Endothelial cell of umbilical vein (primary cell): ENCODE measurements at regions not wholly inside any gene's neighbourhood (a gene's known extent, or its start where the extent isn't known, plus 50 kb on each side); places are given as distances from the start of the nearest gene placed in this dataset.

Experiments used
- BruUV-seq: library from RNA; stranded (reverse); fragments of 400-500 nt; replicated peaks from 2 replicates; lab custom pipeline; 2021; lab: Mats Ljungman, UMichigan
- CTCF ChIA-PET: fragments of 300-600, 350-600 bp; sonication (Branson Sonifier 250); formaldehyde crosslinking; loops from one replicate; lab custom pipeline; 2021; ENCODE audit warnings: antibody characterized with exemption, inconsistent platforms; lab: Charles Lee
- POLR2A ChIA-PET: fragments of 300-600, 350-600 bp; sonication (Branson Sonifier 250); formaldehyde crosslinking; loops from one replicate; lab custom pipeline; 2021; ENCODE audit warnings: antibody characterized with exemption, inconsistent platforms; lab: Charles Lee
- DNase-seq: peaks from one replicate; pipeline ENCODE4 v3.0.0-alpha.2; 2011; ENCODE audit warnings: low read depth, low spot score
- FAIRE-seq: peaks from 2 replicates; lab custom pipeline; 2011; peaks lifted over from hg19 to GRCh38; lab: Jason Lieb, UNC
- H2AFZ ChIP-seq: 2 replicates; pipeline ENCODE4 v1.6.0; 2012; ENCODE audit warnings: low read depth, low read length, control low read depth, inconsistent platforms
- H3K27ac ChIP-seq: 2 replicates; pipeline ENCODE4 v1.5.1; 2011; ENCODE audit warnings: low read depth, mild to moderate bottlenecking, control low read depth, low read length, moderate library complexity; ENCODE audit not compliant: insufficient read depth
- H3K27me3 ChIP-seq, 2 experiments: 2 replicates each; pipeline versions ENCODE4 v1.6.0 to v1.6.1; 2011; ENCODE audit warnings: low read length in 2 of 2, mixed read lengths in 1 of 2; ENCODE audit not compliant: control insufficient read depth in 2 of 2, insufficient read depth in 2 of 2
- H3K36me3 ChIP-seq, 2 experiments: 2 replicates in 1 of 2; 3 replicates in 1 of 2; pipeline ENCODE4 v1.5.1; 2011; ENCODE audit warnings: low read length in 2 of 2, mild to moderate bottlenecking in 1 of 2, moderate library complexity in 1 of 2; ENCODE audit not compliant: control insufficient read depth in 2 of 2, insufficient read depth in 2 of 2; ENCODE audit errors: extremely low read depth in 1 of 2
- H3K4me1 ChIP-seq: 3 replicates; pipeline ENCODE4 v1.5.1; 2011; ENCODE audit warnings: mild to moderate bottlenecking, low read length; ENCODE audit not compliant: control insufficient read depth, insufficient read depth; ENCODE audit errors: extremely low read depth
- H3K4me2 ChIP-seq: 2 replicates; pipeline ENCODE4 v1.6.1; 2011; ENCODE audit warnings: low read length, control low read depth, mixed read lengths; ENCODE audit not compliant: insufficient read depth
- H3K4me3 ChIP-seq, 3 experiments: fragments of 200-600 bp in 1 of 3; sonication (generic), shearing (Covaris generic) in 1 of 3; replicated peaks in 1 of 3; 2 replicates each; pipeline ENCODE4 v1.5.1; 2011 to 2016; ENCODE audit warnings: control low read depth in 3 of 3, low read length in 3 of 3, mild to moderate bottlenecking in 2 of 3, inconsistent platforms in 1 of 3, low read depth in 1 of 3, moderate library complexity in 1 of 3; ENCODE audit not compliant: insufficient read depth in 1 of 3
- H3K79me2 ChIP-seq: 2 replicates; pipeline ENCODE4 v1.6.0; 2012; ENCODE audit warnings: low read length, inconsistent platforms; ENCODE audit not compliant: control insufficient read depth, insufficient read depth
- H3K9ac ChIP-seq: replicated peaks from 2 replicates; pipeline ENCODE3; 2011; ENCODE audit warnings: low read length, control low read depth; ENCODE audit not compliant: insufficient read depth; ENCODE audit errors: extremely low read depth
- H3K9me1 ChIP-seq: replicated peaks from 3 replicates; pipeline ENCODE4 v1.6.0; 2011; ENCODE audit warnings: mild to moderate bottlenecking, low read length; ENCODE audit not compliant: control insufficient read depth, insufficient read depth; ENCODE audit errors: extremely low read depth
- H3K9me3 ChIP-seq: replicated peaks from 2 replicates; pipeline ENCODE4 v1.5.1; 2012; ENCODE audit warnings: low read length, inconsistent platforms; ENCODE audit not compliant: control insufficient read depth, insufficient read depth
- H4K20me1 ChIP-seq: replicated peaks from 2 replicates; pipeline ENCODE3; 2011; ENCODE audit warnings: mild to moderate bottlenecking, low read length; ENCODE audit not compliant: control insufficient read depth, insufficient read depth; ENCODE audit errors: extremely low read depth
- GATA2 ChIP-seq: IDR thresholded peaks from 2 replicates; pipeline ENCODE4 v1.7.0; 2011; ENCODE audit warnings: low read depth, mild to moderate bottlenecking, moderate library complexity, mixed read lengths, low read length; ENCODE audit not compliant: insufficient read length, insufficient read depth
- POLR2AphosphoS5 ChIP-seq: IDR thresholded peaks from 2 replicates; pipeline ENCODE4 v1.6.1; 2012; ENCODE audit warnings: low read depth, mild to moderate bottlenecking, control low read depth, low read length, moderate library complexity; ENCODE audit not compliant: insufficient read depth
- dilution Hi-C: fragments of 300-500 bp; cut with MboI; formaldehyde crosslinking; loops from one replicate; pipeline ENCODE4 v1.15.0; 2019; ENCODE audit warnings: low sequenced_read_pairs; ENCODE audit not compliant: extremely low pct_ligation_motif_present
- intact Hi-C: fragments of 100-400 bp; cut with micrococcal nuclease; formaldehyde crosslinking; loops from one replicate; pipeline ENCODE4 v1.10.0; 2022
- TF ChIP-seq, protein P1 (sequence below), 2 donors: IDR thresholded peaks; 1 replicate in 1 of 2; 2 replicates in 1 of 2; pipeline ENCODE4 v1.5.1; 2011; ENCODE audit warnings: low read length in 2 of 2, mild to moderate bottlenecking in 2 of 2, moderate library complexity in 2 of 2, control low read depth in 1 of 2, inconsistent platforms in 1 of 2, low read depth in 1 of 2; ENCODE audit not compliant: insufficient read depth in 1 of 2; ENCODE audit errors: extremely low read depth in 1 of 2
- TF ChIP-seq, protein P2 (sequence below): IDR thresholded peaks from 2 replicates; pipeline ENCODE4 v1.6.1; 2011; ENCODE audit not compliant: insufficient read depth, insufficient read length

DNA sequence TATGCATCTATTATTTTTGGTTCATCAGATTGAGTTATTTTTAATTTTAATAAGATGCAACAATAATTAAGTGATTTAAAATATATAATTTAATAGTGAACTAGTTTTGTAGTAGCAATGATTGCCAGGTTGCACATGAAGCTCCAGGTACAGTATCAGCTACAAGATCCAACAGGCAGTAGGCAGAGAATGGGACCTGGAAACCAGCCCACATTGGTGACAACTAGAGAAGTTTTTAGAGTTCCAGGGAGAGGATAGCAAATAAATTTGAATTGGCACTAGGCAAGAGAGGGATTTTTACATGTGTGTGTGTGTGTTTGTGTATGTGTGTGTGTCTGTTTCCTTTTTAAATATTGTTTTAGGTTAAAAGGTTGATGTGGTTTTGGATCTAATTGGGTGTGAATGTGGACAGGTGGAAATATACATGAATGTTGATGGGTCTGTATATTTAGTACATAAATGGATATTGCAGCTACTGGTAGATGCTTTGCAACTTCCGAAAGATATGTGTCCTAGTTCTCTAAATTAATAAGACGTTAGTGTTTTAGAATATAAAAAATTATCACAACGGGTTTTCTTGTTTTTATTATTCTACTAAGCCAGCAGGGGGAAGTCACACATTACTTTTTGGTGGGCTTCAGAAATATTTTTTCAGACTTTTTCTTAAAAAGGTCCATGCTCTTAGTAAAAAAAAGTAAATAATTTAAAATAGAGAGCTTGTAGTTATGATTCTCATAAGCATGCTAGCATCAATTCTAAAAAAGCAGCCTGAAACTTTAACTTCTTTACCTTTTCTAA is 110.1 kb upstream of the GBE1 start:
- dilution Hi-C loops (no loop called here), intact Hi-C loops (loop anchor here (5.0 kb wide), 1 partner anchor 204 kb away; no protein-coding TSS in a partner anchor)
- Histone ChIP-seq H3K9ac (no peak overlapping the region), H3K4me1 (no peaks in the 10 kb centered on the region), H3K9me1 (no peaks in the 10 kb centered on the region), H3K27ac (no peak overlapping the region), H2AFZ (no peak overlapping the region), H3K36me3 (no peaks in the 10 kb centered on the region), H4K20me1 (no peaks in the 10 kb centered on the region), H3K79me2 (no peaks in the 10 kb centered on the region), H3K4me2 (no peak overlapping the region), H3K9me3 (no peaks in the 10 kb centered on the region), H3K27me3 (peaks cover 0 to 3% of the 10 kb centered on the region in 2 experiments), H3K4me3 (no peak overlapping the region)
- ChIA-PET POLR2A (no interaction called here), CTCF (interaction anchor here (1.0 to 1.7 kb wide), 3 partner anchors 9 to 518 kb away, joined by 3 to 5 read pairs (median 4); no protein-coding TSS in a partner anchor)
- TF ChIP-seq POLR2AphosphoS5 (no peak), GATA2 (no peak)
- TF ChIP-seq, protein P1, sequence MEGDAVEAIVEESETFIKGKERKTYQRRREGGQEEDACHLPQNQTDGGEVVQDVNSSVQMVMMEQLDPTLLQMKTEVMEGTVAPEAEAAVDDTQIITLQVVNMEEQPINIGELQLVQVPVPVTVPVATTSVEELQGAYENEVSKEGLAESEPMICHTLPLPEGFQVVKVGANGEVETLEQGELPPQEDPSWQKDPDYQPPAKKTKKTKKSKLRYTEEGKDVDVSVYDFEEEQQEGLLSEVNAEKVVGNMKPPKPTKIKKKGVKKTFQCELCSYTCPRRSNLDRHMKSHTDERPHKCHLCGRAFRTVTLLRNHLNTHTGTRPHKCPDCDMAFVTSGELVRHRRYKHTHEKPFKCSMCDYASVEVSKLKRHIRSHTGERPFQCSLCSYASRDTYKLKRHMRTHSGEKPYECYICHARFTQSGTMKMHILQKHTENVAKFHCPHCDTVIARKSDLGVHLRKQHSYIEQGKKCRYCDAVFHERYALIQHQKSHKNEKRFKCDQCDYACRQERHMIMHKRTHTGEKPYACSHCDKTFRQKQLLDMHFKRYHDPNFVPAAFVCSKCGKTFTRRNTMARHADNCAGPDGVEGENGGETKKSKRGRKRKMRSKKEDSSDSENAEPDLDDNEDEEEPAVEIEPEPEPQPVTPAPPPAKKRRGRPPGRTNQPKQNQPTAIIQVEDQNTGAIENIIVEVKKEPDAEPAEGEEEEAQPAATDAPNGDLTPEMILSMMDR (IDR thresholded peaks at IDR 0.05; ENCODE audit: extremely low read depth in 1 of 2, insufficient read depth in 1 of 2, low read depth in 1 of 2, low read length in 2 of 2), result no peak
- TF ChIP-seq, protein P2, sequence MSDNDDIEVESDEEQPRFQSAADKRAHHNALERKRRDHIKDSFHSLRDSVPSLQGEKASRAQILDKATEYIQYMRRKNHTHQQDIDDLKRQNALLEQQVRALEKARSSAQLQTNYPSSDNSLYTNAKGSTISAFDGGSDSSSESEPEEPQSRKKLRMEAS, result no peak
- BruUV-seq, result no TSS peak
- no peak for DNase-seq
- FAIRE-seq, result no peak
